Keratinocyte (primary cell): ENCODE measurements at regions not wholly inside any gene's neighbourhood (a gene's known extent, or its start where the extent isn't known, plus 50 kb on each side); places are given as distances from the start of the nearest gene placed in this dataset.

Source experiments
- DNase-seq: peaks from one replicate; pipeline ENCODE4 v3.0.0-alpha.2; 2011; ENCODE audit warnings: low read depth, missing footprints, low spot score
- FAIRE-seq: peaks from 2 replicates; lab custom pipeline; 2011; peaks lifted over from hg19 to GRCh38; lab: Jason Lieb, UNC
- H2AFZ ChIP-seq: 2 replicates; pipeline ENCODE4 v1.6.0; 2012; ENCODE audit warnings: low read length, control low read depth, inconsistent platforms; ENCODE audit not compliant: control insufficient read depth
- H3K27ac ChIP-seq: 2 replicates; pipeline ENCODE4 v1.5.1; 2011; ENCODE audit warnings: low read length; ENCODE audit not compliant: control insufficient read depth, insufficient read depth
- H3K27me3 ChIP-seq: 3 replicates; pipeline ENCODE4 v1.6.0; 2011; ENCODE audit warnings: low read length; ENCODE audit not compliant: control insufficient read depth, insufficient read depth; ENCODE audit errors: extremely low read depth
- H3K36me3 ChIP-seq, 2 experiments: 2 replicates in 1 of 2; 3 replicates in 1 of 2; pipeline ENCODE4 v1.5.1; 2011; ENCODE audit warnings: low read length in 2 of 2, mild to moderate bottlenecking in 1 of 2; ENCODE audit not compliant: control insufficient read depth in 2 of 2, insufficient read depth in 2 of 2; ENCODE audit errors: extremely low read depth in 1 of 2
- H3K4me1 ChIP-seq: 3 replicates; pipeline ENCODE4 v1.5.1; 2011; ENCODE audit warnings: low read length; ENCODE audit not compliant: control insufficient read depth, insufficient read depth; ENCODE audit errors: extremely low read depth
- H3K4me2 ChIP-seq: 3 replicates; pipeline ENCODE4 v1.6.0; 2011; ENCODE audit warnings: low read depth, low read length; ENCODE audit not compliant: control insufficient read depth, insufficient read depth; ENCODE audit errors: extremely low read depth
- H3K4me3 ChIP-seq, 3 experiments: fragments of 200-600 bp in 1 of 3; sonication (generic) in 1 of 3; 2 replicates in 2 of 3; 3 replicates in 1 of 3; pipeline ENCODE4 v1.5.1; 2011 to 2016; ENCODE audit warnings: low read length in 3 of 3, mild to moderate bottlenecking in 3 of 3, control low read depth in 2 of 3, inconsistent platforms in 1 of 3, low read depth in 1 of 3, mixed read lengths in 1 of 3, mixed run types in 1 of 3, moderate library complexity in 1 of 3; ENCODE audit not compliant: control insufficient read depth in 2 of 3, insufficient read depth in 2 of 3; ENCODE audit errors: extremely low read depth in 1 of 3
- H3K79me2 ChIP-seq: 2 replicates; pipeline ENCODE4 v1.6.0; 2012; ENCODE audit warnings: low read length; ENCODE audit not compliant: control insufficient read depth, insufficient read depth
- H3K9ac ChIP-seq: 3 replicates; pipeline ENCODE4 v1.6.0; 2011; ENCODE audit warnings: low read length; ENCODE audit not compliant: control insufficient read depth, insufficient read depth; ENCODE audit errors: extremely low read depth
- H3K9me1 ChIP-seq: 3 replicates; pipeline ENCODE4 v1.6.0; 2011; ENCODE audit warnings: low read length; ENCODE audit not compliant: control insufficient read depth, insufficient read depth; ENCODE audit errors: extremely low read depth
- H3K9me3 ChIP-seq: 2 replicates; pipeline ENCODE4 v1.5.1; 2012; ENCODE audit warnings: low read depth, low read length; ENCODE audit not compliant: control insufficient read depth
- H4K20me1 ChIP-seq: 3 replicates; pipeline ENCODE4 v1.6.0; 2011; ENCODE audit warnings: low read length; ENCODE audit not compliant: control insufficient read depth, insufficient read depth; ENCODE audit errors: extremely low read depth
- EZH2 ChIP-seq: IDR thresholded peaks from one replicate; pipeline ENCODE4 v1.6.1; 2012; ENCODE audit warnings: inconsistent platforms, mild to moderate bottlenecking, low read length, moderate library complexity
- dilution Hi-C: fragments of 300-500 bp; cut with MboI; formaldehyde crosslinking; loops from one replicate; pipeline ENCODE4 v1.7.0; 2020; ENCODE audit warnings: low sequenced_read_pairs; ENCODE audit not compliant: extremely low pct_ligation_motif_present
- TF ChIP-seq, protein P1 (sequence below), 3 experiments: IDR thresholded peaks in 1 of 3; conservative IDR thresholded peaks in 1 of 3; optimal IDR thresholded peaks in 1 of 3; 2 replicates in 2 of 3; 3 replicates in 1 of 3; pipeline versions ENCODE3 to v1.5.1; 2011; ENCODE audit warnings: low read length in 3 of 3, mild to moderate bottlenecking in 3 of 3, moderate library complexity in 2 of 3, control low read depth in 1 of 3, inconsistent platforms in 1 of 3; ENCODE audit not compliant: insufficient read depth in 2 of 3; ENCODE audit errors: extremely low read depth in 1 of 3

DNA sequence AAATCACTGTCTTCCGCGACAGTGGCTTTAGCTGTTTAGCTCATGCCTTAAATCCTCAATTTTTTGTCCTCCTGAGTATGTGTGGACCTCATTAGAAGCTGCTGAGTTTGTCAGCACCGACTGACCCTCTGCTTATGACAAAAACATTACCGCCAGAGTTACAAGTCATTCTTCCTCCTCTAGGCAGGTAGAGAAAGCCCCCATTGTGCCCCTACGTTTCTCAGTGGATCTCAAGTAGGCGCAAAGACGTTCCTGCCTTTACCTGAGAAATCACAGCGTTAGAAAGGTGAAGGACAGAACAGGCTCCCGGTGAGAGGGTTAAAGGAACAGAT, 227.3 kb upstream of the PDE10A start:
- Histone ChIP-seq H4K20me1 (no peaks in the 10 kb centered on the region), H3K9me3 (peaks cover 6% of the 10 kb centered on the region), H3K27me3 (no peaks in the 10 kb centered on the region), H3K4me1 (no peaks in the 10 kb centered on the region), H3K9me1 (no peaks in the 10 kb centered on the region), H3K9ac (no peak overlapping the region), H3K4me2 (no peak overlapping the region), H3K79me2 (no peaks in the 10 kb centered on the region), H3K36me3 (no peaks in the 10 kb centered on the region), H2AFZ (no peak overlapping the region), H3K4me3 (no peak overlapping the region), H3K27ac (no peak overlapping the region)
- dilution Hi-C loops, result no loop called here
- DNase-seq (no peak), FAIRE-seq (no peak)
- TF ChIP-seq, protein P1, sequence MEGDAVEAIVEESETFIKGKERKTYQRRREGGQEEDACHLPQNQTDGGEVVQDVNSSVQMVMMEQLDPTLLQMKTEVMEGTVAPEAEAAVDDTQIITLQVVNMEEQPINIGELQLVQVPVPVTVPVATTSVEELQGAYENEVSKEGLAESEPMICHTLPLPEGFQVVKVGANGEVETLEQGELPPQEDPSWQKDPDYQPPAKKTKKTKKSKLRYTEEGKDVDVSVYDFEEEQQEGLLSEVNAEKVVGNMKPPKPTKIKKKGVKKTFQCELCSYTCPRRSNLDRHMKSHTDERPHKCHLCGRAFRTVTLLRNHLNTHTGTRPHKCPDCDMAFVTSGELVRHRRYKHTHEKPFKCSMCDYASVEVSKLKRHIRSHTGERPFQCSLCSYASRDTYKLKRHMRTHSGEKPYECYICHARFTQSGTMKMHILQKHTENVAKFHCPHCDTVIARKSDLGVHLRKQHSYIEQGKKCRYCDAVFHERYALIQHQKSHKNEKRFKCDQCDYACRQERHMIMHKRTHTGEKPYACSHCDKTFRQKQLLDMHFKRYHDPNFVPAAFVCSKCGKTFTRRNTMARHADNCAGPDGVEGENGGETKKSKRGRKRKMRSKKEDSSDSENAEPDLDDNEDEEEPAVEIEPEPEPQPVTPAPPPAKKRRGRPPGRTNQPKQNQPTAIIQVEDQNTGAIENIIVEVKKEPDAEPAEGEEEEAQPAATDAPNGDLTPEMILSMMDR (optimal IDR thresholded peaks at IDR 0.05 in 1 of 3, IDR thresholded peaks at IDR 0.05 in 1 of 3, conservative IDR thresholded peaks at IDR 0.05 in 1 of 3; ENCODE audit: extremely low read depth in 1 of 3, insufficient read depth in 2 of 3, low read length in 3 of 3), result no peak

DNA sequence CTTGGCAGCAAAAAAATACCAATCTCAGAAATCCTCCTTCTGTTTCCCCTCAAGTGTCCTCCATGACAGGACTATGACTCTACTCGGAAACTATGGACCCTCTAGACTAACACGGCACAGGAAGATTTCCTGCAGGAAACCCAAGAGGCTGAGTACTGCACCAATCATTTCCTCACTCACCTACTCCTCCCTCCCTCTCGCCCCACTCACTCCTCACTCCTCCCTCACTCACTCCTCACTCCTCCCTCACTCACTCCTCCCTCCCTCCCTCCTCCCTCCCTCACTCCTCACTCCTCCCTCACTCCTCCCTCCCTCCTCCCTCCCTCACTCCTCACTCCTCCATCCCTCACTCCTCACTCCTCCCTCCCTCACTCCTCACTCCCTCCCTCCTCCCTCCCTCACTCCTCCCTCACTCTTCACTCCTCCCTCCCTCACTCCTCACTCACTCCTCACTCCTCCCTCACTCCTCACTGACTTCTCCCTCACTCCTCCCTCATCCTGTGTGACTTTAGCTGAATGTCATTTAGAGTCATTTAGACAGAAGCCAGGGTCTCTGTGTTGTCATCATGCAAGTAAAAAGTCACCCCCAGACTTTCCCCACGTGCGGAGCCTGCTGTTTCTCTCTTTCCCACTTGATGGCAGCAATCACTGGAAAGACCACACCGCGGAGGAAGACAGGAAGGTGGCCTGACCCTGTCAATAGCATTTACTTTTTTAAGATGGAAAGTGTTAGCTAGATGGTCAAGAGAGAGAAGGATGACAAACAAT, 226.8 kb upstream of the PDE10A start:
- no peak overlapping the region for H3K4me3 ChIP-seq
- H4K20me1 ChIP-seq, result no peaks in the 10 kb centered on the region
- H2AFZ ChIP-seq, result no peak overlapping the region
- H3K9me3 ChIP-seq, result peaks cover 6% of the 10 kb centered on the region
- no peak overlapping the region for H3K9ac ChIP-seq
- no peaks in the 10 kb centered on the region for H3K36me3 ChIP-seq
- DNase-seq, result no peak
- no peak for FAIRE-seq
- H3K4me1 ChIP-seq, result no peaks in the 10 kb centered on the region
- H3K27me3 ChIP-seq, result no peaks in the 10 kb centered on the region
- H3K79me2 ChIP-seq, result no peaks in the 10 kb centered on the region
- TF ChIP-seq EZH2, result no peak
- TF ChIP-seq, protein P1 (optimal IDR thresholded peaks at IDR 0.05 in 1 of 3, IDR thresholded peaks at IDR 0.05 in 1 of 3, conservative IDR thresholded peaks at IDR 0.05 in 1 of 3; ENCODE audit: extremely low read depth in 1 of 3, insufficient read depth in 2 of 3, low read length in 3 of 3), result no peak
- H3K27ac ChIP-seq, result no peak overlapping the region
- H3K4me2 ChIP-seq, result no peak overlapping the region
- H3K9me1 ChIP-seq, result no peaks in the 10 kb centered on the region
- dilution Hi-C loops, result no loop called here
